GM12865 (cell line): ENCODE measurements at regions not wholly inside any gene's neighbourhood (a gene's known extent, or its start where the extent isn't known, plus 50 kb on each side); places are given as distances from the start of the nearest gene placed in this dataset.

Experiments
- DNase-seq: peaks from one replicate; pipeline ENCODE4 v3.0.0; 2010; ENCODE audit warnings: low read depth
- H3K4me3 ChIP-seq: 2 replicates; pipeline ENCODE4 v1.5.1; 2011; ENCODE audit warnings: mild to moderate bottlenecking, low read depth, low read length, control low read depth
- TF ChIP-seq, protein P1 (sequence below): IDR thresholded peaks from 2 replicates; pipeline ENCODE4 v1.5.1; 2011; ENCODE audit warnings: low read length, control low read depth, low read depth, inconsistent platforms; ENCODE audit not compliant: insufficient read depth; ENCODE audit errors: missing control alignments

DNA sequence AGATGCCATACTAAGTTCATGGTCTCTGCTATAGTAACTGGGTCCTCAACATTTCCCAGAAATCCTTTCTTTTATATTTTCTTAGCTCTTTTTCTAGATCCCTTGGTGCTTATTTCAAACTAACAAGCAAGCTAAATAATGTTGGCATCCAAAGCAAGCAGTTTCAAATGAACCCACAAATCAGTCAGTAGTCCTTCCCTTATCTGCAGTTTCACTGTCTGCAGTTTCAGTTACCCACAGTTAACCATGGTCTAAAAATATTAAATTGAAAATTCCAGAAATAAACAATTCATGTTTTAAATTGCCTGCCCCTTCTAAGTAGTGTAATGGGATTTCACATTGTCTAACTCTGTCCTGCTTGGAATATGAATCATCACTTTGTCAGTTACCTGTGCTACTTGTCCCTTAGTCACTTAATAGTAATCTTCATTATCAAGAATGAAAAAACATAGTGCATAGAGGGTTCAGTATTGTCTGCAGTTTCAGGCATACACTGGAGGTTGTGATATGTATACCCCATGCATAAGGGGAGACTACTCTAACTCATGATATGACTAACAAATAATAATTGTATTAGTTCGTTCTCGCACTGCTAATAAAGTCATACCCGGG lies 633.7 kb downstream of the MECOM start:
- DNase-seq: no peak
- H3K4me3 ChIP-seq: no peak overlapping the region
- TF ChIP-seq, protein P1, sequence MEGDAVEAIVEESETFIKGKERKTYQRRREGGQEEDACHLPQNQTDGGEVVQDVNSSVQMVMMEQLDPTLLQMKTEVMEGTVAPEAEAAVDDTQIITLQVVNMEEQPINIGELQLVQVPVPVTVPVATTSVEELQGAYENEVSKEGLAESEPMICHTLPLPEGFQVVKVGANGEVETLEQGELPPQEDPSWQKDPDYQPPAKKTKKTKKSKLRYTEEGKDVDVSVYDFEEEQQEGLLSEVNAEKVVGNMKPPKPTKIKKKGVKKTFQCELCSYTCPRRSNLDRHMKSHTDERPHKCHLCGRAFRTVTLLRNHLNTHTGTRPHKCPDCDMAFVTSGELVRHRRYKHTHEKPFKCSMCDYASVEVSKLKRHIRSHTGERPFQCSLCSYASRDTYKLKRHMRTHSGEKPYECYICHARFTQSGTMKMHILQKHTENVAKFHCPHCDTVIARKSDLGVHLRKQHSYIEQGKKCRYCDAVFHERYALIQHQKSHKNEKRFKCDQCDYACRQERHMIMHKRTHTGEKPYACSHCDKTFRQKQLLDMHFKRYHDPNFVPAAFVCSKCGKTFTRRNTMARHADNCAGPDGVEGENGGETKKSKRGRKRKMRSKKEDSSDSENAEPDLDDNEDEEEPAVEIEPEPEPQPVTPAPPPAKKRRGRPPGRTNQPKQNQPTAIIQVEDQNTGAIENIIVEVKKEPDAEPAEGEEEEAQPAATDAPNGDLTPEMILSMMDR: no peak

DNA sequence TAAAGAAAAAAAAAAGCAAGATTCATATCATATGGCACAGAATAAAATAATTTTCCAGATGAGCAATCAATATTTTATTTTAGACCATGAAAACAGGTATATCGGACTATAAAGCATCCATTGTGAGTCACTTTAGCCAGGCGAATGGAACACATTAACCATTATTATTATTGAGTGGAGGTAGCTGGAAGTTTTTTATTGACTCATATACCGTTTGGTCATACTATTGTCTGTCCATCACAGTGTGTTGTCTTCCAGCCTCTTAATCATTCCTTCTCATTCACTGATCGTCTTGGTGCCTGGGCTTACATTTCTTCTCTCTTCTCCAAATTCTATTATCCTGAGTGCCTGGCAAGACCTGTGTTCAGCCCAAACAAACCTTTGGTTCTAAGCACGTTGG lies 634.8 kb downstream of the MECOM start:
- TF ChIP-seq, protein P1: no peak
- H3K4me3 ChIP-seq: no peak overlapping the region
- DNase-seq: no peak

DNA sequence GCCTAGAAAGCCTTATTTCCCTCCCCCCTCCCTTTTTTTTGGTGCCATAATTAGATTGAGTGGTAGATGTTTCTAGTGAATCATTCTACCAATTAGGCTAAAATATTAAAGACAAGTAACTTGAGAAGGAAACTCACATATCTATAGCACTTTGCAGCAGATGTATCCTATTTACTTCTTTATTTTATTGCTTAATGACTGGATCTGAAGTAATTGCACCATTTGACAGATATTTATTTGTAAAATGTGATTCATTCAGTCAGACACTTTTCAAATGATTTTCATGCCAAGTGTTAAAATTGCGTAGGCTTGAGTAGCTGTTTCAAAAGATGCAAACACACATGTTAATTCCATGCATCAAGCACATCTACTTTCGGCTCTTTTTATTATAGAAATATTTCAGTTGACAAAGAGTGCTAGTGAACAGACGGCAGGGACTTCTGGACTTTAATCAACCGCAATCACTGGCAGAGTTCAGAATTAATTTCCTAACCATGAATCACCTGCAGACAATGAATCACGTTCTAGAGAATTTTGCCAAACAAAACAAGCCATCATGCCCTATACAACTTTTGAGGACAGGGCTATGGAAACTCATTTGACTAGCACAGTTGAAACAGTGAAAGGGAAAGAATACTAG lies 636.8 kb downstream of the MECOM start:
- DNase-seq: no peak
- TF ChIP-seq, protein P1: no peak
- no peak overlapping the region for H3K4me3 ChIP-seq

DNA sequence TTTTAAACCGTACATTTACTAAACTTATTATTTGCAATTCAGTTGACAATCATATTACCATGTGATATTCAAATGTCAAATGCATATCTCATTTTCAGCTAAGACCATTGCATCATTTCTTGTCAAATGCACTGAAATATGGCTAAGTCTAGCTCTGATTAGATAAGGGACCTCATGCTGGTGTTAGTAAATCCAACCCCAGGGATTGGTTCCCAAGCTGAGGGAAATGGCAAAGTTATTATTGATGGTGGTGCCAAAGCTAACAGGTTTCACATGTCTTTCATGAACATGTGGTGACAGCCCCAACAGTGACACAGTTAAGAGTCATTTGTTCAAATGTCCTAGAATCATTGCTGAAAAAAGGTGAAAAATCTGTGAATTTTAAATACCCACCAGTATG lies 641.1 kb downstream of the MECOM start:
- TF ChIP-seq, protein P1: no peak
- no peak for DNase-seq
- no peak overlapping the region for H3K4me3 ChIP-seq

DNA sequence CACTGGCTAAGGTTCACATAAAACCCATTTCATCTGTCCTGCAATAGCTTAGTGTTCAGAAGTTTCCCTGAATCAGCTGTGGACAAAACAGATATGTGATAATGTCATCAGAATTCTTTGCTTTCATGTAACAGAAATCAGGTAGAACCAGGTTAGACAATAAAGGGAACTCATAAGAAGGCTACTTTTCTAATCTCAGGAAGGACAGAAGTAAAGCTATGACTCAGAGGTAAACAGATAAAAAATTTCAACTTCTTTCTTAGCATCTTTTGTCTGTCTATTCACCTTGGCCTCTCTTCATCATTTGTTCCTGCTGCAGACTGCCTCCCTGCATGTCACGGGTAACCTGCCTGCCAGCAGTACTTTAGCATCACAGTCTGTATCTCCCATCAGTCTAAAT lies 643.1 kb downstream of the MECOM start:
- no peak for DNase-seq
- H3K4me3 ChIP-seq: no peak overlapping the region
- TF ChIP-seq, protein P1: no peak

DNA sequence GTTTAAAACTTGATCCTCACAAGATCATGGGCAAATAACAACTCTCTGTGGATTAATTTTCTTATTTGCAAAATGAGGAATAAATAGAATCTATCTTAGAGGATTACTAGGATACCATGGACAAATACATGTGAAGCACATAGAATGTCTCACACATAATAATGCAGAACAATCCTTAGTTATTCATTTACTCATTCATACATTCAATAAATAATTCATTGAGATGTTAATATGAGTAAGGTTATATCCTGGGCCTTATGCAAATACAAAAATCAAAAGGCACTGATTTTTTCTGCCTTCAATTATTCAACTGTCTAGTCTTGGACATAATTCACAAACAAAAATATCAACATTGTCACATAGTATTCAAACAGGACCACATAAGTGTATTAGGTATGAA lies 654.1 kb downstream of the MECOM start:
- TF ChIP-seq, protein P1: no peak
- DNase-seq: no peak
- H3K4me3 ChIP-seq: no peak overlapping the region

DNA sequence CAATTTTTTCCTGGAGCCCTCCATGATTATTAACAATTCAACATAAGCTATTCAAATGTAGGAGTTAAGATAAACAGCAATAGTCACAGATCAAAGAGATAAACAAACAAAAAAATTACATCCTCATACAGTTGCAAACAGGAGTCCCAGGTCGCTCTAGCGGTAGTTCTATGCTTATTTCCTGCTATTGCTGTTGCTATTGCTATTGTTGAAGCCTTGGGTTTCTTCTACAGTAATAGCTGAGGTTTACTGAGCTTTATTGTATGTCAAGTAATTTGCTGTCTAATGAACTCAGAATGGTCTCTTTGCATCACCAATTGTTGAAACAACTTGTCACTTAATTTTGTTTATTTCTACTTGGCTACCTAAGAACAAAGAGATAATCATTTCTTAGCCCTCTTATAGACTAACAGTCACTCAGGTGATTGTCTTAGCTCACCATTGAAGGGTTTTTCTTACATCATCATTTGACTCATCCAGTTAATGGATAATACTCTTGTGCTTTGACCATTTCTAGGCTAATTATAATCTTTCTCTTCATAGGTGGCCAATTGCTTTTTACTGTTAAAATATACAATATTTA lies 654.6 kb downstream of the MECOM start:
- TF ChIP-seq, protein P1: no peak
- no peak overlapping the region for H3K4me3 ChIP-seq
- no peak for DNase-seq
